K562 (cell line): ENCODE measurements at regions not wholly inside any gene's neighbourhood (a gene's known extent, or its start where the extent isn't known, plus 50 kb on each side); places are given as distances from the start of the nearest gene placed in this dataset.

Source experiments
- ATAC-seq: fragments of 200-7000 bp; cut with Tn5 transposase; 3 replicates; pipeline ENCODE4 v1.9.1; 2020; ENCODE audit warnings: moderate library complexity
- BruUV-seq: library from RNA; stranded (reverse); fragments of 400-500 nt; replicated peaks from 2 replicates; lab custom pipeline; 2021; lab: Mats Ljungman, UMichigan
- CTCF ChIA-PET: fragments of 300-600 bp; formaldehyde crosslinking; extraction: SDS; loops from one replicate; lab custom pipeline; 2021; ENCODE audit warnings: low intra/inter-chr PET ratio; lab: Yijun Ruan, JAX
- POLR2A ChIA-PET: fragments of 300-600, 350-650 bp; sonication (Branson Sonifier 250); formaldehyde crosslinking; extraction: SDS; loops from one replicate; lab custom pipeline; 2021; ENCODE audit warnings: antibody characterized with exemption, inconsistent platforms; lab: Yijun Ruan, JAX
- DNase-seq, 4 experiments: peaks; one replicate each; pipeline versions ENCODE4 v3.0.0 to v3.0.0-alpha.2; 2011 to 2018; ENCODE audit warnings: low spot score in 3 of 4, mixed read lengths in 3 of 4; ENCODE audit errors: extremely low read depth in 1 of 4
- FAIRE-seq: peaks from 2 replicates; lab custom pipeline; 2011; peaks lifted over from hg19 to GRCh38; lab: Jason Lieb, UNC
- H2AFZ ChIP-seq: 2 replicates; pipeline ENCODE4 v1.6.0; 2011; ENCODE audit warnings: low read depth, low read length, control low read depth, inconsistent platforms
- H3K27ac ChIP-seq: fragments of 200-600 bp; 3 replicates; pipeline ENCODE4 v1.8.0; 2011; ENCODE audit warnings: low read depth, mild to moderate bottlenecking, control low read depth, inconsistent platforms, low read length, moderate library complexity, mixed read lengths; ENCODE audit errors: extremely low read depth
- H3K27me3 ChIP-seq, 2 experiments: fragments of 300-600 bp in 1 of 2; 2 replicates in 1 of 2; 3 replicates in 1 of 2; pipeline versions ENCODE4 v1.6.0 to v1.8.0; 2011; ENCODE audit warnings: inconsistent platforms in 2 of 2, low read length in 2 of 2, mild to moderate bottlenecking in 1 of 2, mixed read lengths in 1 of 2, moderate library complexity in 1 of 2; ENCODE audit not compliant: control insufficient read depth in 2 of 2, insufficient read depth in 2 of 2
- H3K36me3 ChIP-seq: fragments of 300-600 bp; 3 replicates; pipeline ENCODE4 v1.8.0; 2011; ENCODE audit warnings: mild to moderate bottlenecking, low read length, inconsistent platforms; ENCODE audit not compliant: control insufficient read depth, insufficient read depth
- H3K4me1 ChIP-seq, 2 experiments: fragments of 200-600 bp in 1 of 2; replicated peaks in 1 of 2; 2 replicates in 1 of 2; 3 replicates in 1 of 2; pipeline versions ENCODE4 v1.5.1 to v1.8.0; 2011; ENCODE audit warnings: inconsistent platforms in 2 of 2, low read length in 2 of 2, mild to moderate bottlenecking in 1 of 2, mixed read lengths in 1 of 2, moderate library complexity in 1 of 2; ENCODE audit not compliant: control insufficient read depth in 2 of 2, insufficient read depth in 2 of 2
- H3K4me2 ChIP-seq: 2 replicates; pipeline ENCODE4 v1.6.1; 2011; ENCODE audit warnings: low read length, control low read depth, inconsistent platforms, mixed read lengths; ENCODE audit not compliant: insufficient read depth
- H3K4me3 ChIP-seq: fragments of 200-600 bp; sonication (generic), shearing (Covaris generic); 2 replicates; pipeline ENCODE4 v1.5.1; 2016; ENCODE audit warnings: control low read depth, inconsistent platforms
- H3K79me2 ChIP-seq: fragments of 200-600 bp; 3 replicates; pipeline ENCODE4 v1.8.0; 2011; ENCODE audit warnings: low read length, inconsistent platforms; ENCODE audit not compliant: control insufficient read depth, insufficient read depth
- H3K9ac ChIP-seq, 2 experiments: 2 replicates each; pipeline versions ENCODE4 v1.6.0 to v1.6.1; 2011; ENCODE audit warnings: low read depth in 2 of 2, low read length in 2 of 2, control low read depth in 1 of 2, inconsistent platforms in 1 of 2, mild to moderate bottlenecking in 1 of 2, mixed read lengths in 1 of 2; ENCODE audit not compliant: insufficient read depth in 1 of 2
- H3K9me1 ChIP-seq: one replicate; pipeline ENCODE4 v1.6.0; 2011; ENCODE audit warnings: inconsistent platforms, mild to moderate bottlenecking, low read length, moderate library complexity; ENCODE audit not compliant: control insufficient read depth, insufficient read depth
- H3K9me3 ChIP-seq: replicated peaks from 2 replicates; pipeline ENCODE4 v1.5.1; 2011; ENCODE audit warnings: low read depth, low read length, inconsistent platforms; ENCODE audit not compliant: control insufficient read depth, insufficient read depth
- H4K20me1 ChIP-seq: replicated peaks from 2 replicates; pipeline ENCODE4 v1.6.1; 2011; ENCODE audit warnings: low read length, inconsistent platforms, mixed read lengths; ENCODE audit not compliant: control insufficient read depth, insufficient read depth
- ETV6 ChIP-seq, 3 experiments: fragments of 150-350 bp in 1 of 3; sonication (generic) in 1 of 3; formaldehyde crosslinking in 1 of 3; IDR thresholded peaks; 2 replicates each; pipeline versions ENCODE4 v1.6.1 to v1.8.0; 2014 to 2022; ENCODE audit warnings: borderline replicate concordance in 2 of 3, low read depth in 2 of 3, antibody characterized with exemption in 1 of 3, low read length in 1 of 3, mild to moderate bottlenecking in 1 of 3, missing genetic modification reagents in 1 of 3
- KDM1A ChIP-seq, 2 experiments: fragments of 450-650 bp; IDR thresholded peaks; 2 replicates each; pipeline ENCODE4 v1.6.1; 2016; ENCODE audit warnings: mild to moderate bottlenecking in 2 of 2
- TAF9B ChIP-seq: fragments of 450-650 bp; IDR thresholded peaks from 2 replicates; pipeline ENCODE4 v1.6.1; 2018; ENCODE audit warnings: mild to moderate bottlenecking; ENCODE audit not compliant: partially characterized antibody
- TRIM28 ChIP-seq: fragments of 450-650 bp; IDR thresholded peaks from 2 replicates; pipeline ENCODE4 v1.6.1; 2017
- ZNF12 ChIP-seq: sonication (generic); formaldehyde crosslinking; IDR thresholded peaks from 2 replicates; pipeline ENCODE4 v1.4.0; 2020; ENCODE audit warnings: mild to moderate bottlenecking, missing genetic modification reagents
- ZNF511 ChIP-seq: sonication (generic); formaldehyde crosslinking; IDR thresholded peaks from 2 replicates; pipeline ENCODE4 v1.8.0; 2022; ENCODE audit warnings: mild to moderate bottlenecking, missing genetic modification reagents
- ZNF592 ChIP-seq: fragments of 450-650 bp; IDR thresholded peaks from 2 replicates; pipeline ENCODE4 v1.6.1; 2017; ENCODE audit warnings: antibody characterized with exemption, mild to moderate bottlenecking
- WGBS: fragments of 100-300 bp; shearing (Covaris generic); methylation state at CpG from one replicate; pipeline ENCODE4 v1.1.6; 2016; ENCODE audit warnings: low coverage, mixed read lengths; ENCODE audit not compliant: insufficient coverage; ENCODE audit errors: missing lambda C conversion rate; 5-methylcytosine and 5-hydroxymethylcytosine counted together
- in situ Hi-C: fragments of 300-500 bp; cut with MboI; formaldehyde crosslinking; loops from 4 replicates; pipeline ENCODE4 v1.15.0; 2018; ENCODE audit warnings: inconsistent platforms, mixed read lengths
- intact Hi-C: fragments of 100-400 bp; cut with micrococcal nuclease; formaldehyde crosslinking; loops from 2 replicates; pipeline ENCODE4 v1.14.2; 2022

DNA sequence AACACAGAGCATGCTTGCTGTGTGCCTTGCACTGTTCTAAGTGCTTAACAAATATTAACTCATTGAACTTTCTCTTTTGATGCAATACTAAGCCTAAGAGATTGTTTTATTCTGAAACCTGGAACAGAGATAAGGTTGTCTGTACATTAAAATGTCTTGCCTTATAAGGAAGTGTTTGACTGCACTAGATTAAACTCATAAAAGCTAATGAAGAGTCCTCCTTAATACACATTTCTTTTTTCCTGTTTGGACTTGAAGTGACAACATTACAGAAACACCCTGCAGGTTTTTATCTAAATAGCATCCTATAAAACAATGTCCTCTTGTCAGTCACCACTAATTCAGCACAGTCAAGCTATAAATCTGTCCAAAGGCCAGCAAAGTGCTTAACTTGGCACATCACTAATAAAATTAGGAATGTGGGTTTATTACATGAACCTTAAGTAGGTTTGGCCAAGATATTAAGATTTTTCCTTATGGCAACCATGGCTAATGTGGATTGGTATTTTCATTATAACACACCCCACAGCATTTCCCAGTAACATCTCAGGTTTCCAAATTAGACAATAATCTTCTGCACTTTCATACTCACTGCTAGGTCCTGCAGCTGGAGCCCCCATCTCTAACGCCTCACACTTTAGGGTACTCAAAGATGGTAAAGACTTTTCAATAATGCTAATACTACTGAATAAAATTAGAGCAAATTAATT lies 389.7 kb downstream of the LMO4 start:
- Histone ChIP-seq H3K9me3 (no peaks in the 10 kb centered on the region), H2AFZ (no peak overlapping the region), H4K20me1 (no peaks in the 10 kb centered on the region), H3K27me3 (no peaks in the 10 kb centered on the region), H3K36me3 (no peaks in the 10 kb centered on the region), H3K4me2 (no peak overlapping the region), H3K27ac (no peak overlapping the region), H3K4me1 (no peaks in the 10 kb centered on the region), H3K79me2 (no peaks in the 10 kb centered on the region), H3K4me3 (no peak overlapping the region), H3K9me1 (no peaks in the 10 kb centered on the region), H3K9ac (no peak overlapping the region)
- ChIA-PET CTCF (no interaction called here), POLR2A (no interaction called here)
- intact Hi-C loops: no loop called here
- BruUV-seq: no TSS peak
- no peak for TF ChIP-seq ETV6 (IDR thresholded peaks at IDR 0.05; ENCODE audit: borderline replicate concordance in 1 of 2, low read depth in 2 of 2, low read length in 1 of 2)
- TF ChIP-seq ETV6 (CRISPR knock-in tag; IDR thresholded peaks at IDR 0.05; ENCODE audit: borderline replicate concordance): no peak
- TF ChIP-seq ZNF511 (CRISPR knock-in tag): no peak
- no peak for TF ChIP-seq TRIM28
- no peak for TF ChIP-seq ZNF592
- TF ChIP-seq ZNF12 (CRISPR knock-in tag): no peak
- no peak for TF ChIP-seq TAF9B
- TF ChIP-seq KDM1A (IDR thresholded peaks at IDR 0.05): no peak
- FAIRE-seq (no peak), ATAC-seq (no peak), DNase-seq (no peak)
- in situ Hi-C loops: no loop called here
- 0% methylated on average over 1 of the region's 1 CpG for WGBS
